GM19239 (cell line): ENCODE measurements at regions not wholly inside any gene's neighbourhood (a gene's known extent, or its start where the extent isn't known, plus 50 kb on each side); places are given as distances from the start of the nearest gene placed in this dataset.
A peak's percentile ranks its signal among the peaks of the same experiment; 100 is the strongest.
"Not testable (repeated sequence)": the region's sequence is repeated elsewhere in the genome, so short reads cannot be mapped to it uniquely, and the experiment has no call there.

Experiments used
- DNase-seq: peaks from one replicate; pipeline ENCODE4 v3.0.0; 2011; ENCODE audit warnings: low spot score; ENCODE audit not compliant: insufficient read length
- FAIRE-seq: peaks from 2 replicates; lab custom pipeline; 2011; peaks lifted over from hg19 to GRCh38; lab: Jason Lieb, UNC

GRCh38 chr2:241956521-241957110, 87.1 kb downstream of the RTP5 start:
- FAIRE-seq (no peak), DNase-seq (no peak)

- FAIRE-seq, result no peak
- DNase-seq, result no peak
Measured at GRCh38 chr2:241957276-241957675, 87.7 kb downstream of the RTP5 start.

GRCh38 chr2:241958818-241959545, 89.5 kb downstream of the RTP5 start:
- FAIRE-seq (no peak), DNase-seq (no peak)

GRCh38 chr2:241959751-241960269, 90.3 kb downstream of the RTP5 start:
- no peak for DNase-seq

GRCh38 chr2:241961454-241961853, 91.9 kb downstream of the RTP5 start:
- FAIRE-seq, result no peak
- no peak for DNase-seq

More at GRCh38 chr2:241959751-241960269, 90.3 kb downstream of the RTP5 start:
- FAIRE-seq, result no peak

DNA sequence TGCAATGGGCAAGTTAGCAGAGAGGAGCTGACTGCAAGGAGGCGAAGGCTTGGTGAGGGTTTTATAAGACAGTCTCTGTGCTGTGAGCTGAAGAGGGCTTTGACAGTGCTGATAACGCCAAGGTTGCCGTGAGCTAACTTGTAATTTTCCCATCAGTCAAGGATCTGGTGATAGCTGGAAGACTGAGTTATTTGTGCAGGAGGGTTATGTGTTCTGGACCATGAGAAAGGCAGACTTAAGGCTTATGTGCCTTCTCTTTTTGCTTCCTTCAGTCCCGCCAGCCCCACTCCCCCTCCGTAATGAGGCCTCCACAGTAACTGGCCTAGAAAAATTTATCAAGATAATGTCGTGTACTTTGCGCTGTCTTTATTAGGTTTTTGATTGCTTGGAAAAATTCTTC, 94.6 kb downstream of the RTP5 start:
- peak; percentile 4 for FAIRE-seq

DNA sequence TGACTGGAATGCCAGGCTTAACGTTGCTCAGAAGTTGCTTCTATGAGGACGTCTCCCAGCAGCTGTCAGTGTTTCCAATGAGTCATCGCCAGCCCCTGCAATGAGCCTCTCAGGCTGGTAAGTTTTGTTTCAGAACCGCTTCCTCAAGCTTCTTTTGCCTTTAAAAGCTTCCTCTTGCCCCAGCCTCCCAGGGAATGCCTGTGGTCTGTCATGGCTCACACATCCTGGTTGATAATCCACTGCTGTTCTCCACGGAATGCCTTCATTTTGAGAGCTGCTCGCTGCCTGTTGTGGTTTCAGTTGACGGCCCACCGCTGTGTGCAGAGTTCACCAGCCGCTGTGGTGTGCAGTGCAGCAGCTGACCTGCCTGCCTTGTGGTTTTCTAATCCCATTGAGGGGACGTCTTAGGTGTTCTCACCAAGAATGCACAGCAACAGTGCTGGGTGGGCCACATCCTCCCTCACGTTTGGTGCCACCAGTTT, 96.4 kb downstream of the RTP5 start:
- DNase-seq, result peak; percentile 63
- peak; percentile 94 for FAIRE-seq

More for the DNA sequence above, 94.6 kb downstream of the RTP5 start:
- no peak for DNase-seq

DNA sequence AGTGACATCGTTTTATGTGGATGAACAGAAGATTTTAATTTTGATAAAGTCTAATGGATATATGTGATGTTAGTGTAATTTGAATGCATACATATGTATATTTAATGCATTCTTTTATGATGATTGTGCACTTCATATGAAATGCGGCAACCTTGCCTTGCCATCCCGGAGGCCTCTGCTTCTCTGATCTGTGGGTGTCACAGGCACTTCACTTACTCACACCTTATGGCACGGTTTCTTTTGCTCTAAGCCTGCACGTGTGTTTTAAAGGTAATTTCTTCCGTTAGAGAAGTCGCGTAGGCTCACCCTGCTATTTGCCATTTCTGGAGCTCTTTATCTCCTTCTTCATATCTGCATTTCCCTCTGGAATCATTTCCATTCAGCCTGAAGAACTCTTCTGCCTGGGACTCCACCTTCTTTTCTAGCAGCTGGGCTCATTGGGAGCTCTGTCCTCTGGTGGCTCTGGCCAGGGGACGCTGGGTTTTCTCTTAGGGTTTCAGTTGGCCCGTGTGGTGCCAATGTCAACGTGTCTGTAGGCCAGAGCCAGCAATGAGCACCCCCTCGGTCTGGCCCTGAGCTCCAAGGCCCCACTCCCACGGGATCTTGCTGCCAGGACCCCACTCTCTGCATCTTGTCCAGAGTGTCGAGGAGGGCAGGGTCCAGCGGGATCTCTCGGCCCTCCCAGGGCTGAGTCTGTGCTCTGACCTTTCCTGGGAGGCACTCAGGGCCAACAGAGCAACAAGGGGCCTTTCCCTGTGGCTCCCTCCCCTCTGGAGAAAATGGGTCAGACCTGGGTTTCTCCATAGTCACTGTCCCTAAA, 97.3 kb downstream of the RTP5 start:
- FAIRE-seq, result peak; percentile 51
- no peak for DNase-seq

GRCh38 chr2:241967467-241968144, 98.1 kb downstream of the RTP5 start:
- no peak for FAIRE-seq
- no peak for DNase-seq

GRCh38 chr2:241968417-241968816, 98.9 kb downstream of the RTP5 start:
- no peak for FAIRE-seq
- no peak for DNase-seq

DNA sequence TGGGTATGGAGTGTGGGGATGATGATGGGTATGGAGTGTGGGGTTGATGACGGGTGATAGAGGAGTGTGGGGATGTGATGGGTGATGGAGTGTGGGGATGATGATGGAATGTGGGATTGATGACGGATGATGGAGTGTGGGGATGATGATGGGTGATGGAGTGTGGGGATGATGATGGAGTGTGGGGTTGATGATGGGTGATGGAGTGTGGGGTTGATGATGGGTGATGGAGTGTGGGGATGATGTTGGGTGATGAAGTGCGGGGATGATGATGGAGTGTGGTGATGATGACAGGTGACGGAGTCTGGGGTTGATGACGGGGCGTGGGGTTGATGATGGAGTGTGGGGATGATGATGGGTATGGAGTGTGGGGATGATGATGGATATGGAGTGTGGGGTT, 99.7 kb downstream of the RTP5 start:
- not testable (repeated sequence) for DNase-seq, FAIRE-seq

- no peak for DNase-seq
Measured at GRCh38 chr2:241970716-241971115, 101.2 kb downstream of the RTP5 start.

GRCh38 chr2:241974096-241974495, 104.6 kb downstream of the RTP5 start:
- FAIRE-seq, result no peak
- no peak for DNase-seq

More at GRCh38 chr2:241970716-241971115, 101.2 kb downstream of the RTP5 start:
- FAIRE-seq, result no peak

GRCh38 chr2:241974851-241975592, 105.5 kb downstream of the RTP5 start:
- no peak for FAIRE-seq
- no peak for DNase-seq

GRCh38 chr2:241975593-241976284, 106.2 kb downstream of the RTP5 start:
- no peak for DNase-seq
- no peak for FAIRE-seq

DNA sequence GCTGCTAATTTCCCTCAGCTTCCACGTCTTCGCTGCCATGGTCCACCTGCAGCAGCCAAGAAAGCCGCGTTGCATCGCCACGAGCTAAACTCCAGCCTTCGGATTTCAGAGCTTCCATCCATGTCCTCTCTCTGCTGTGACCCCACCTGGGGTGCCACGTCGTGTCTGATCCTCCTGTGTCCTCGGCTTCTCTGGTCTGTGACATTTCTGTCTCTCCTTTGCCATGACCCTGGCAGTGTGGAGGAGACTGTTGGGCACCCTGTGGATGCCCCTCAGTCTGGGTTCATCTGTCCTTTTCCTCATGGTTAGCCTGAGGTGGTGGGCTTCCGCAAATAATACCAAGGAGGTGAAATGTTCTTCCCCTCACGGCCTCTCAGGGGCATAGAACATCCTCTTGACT, 106.8 kb downstream of the RTP5 start:
- DNase-seq (no peak), FAIRE-seq (no peak)

- FAIRE-seq, result peak; percentile 53
- DNase-seq, result no peak
Measured at GRCh38 chr2:241977557-241978300, 108.2 kb downstream of the RTP5 start.

DNA sequence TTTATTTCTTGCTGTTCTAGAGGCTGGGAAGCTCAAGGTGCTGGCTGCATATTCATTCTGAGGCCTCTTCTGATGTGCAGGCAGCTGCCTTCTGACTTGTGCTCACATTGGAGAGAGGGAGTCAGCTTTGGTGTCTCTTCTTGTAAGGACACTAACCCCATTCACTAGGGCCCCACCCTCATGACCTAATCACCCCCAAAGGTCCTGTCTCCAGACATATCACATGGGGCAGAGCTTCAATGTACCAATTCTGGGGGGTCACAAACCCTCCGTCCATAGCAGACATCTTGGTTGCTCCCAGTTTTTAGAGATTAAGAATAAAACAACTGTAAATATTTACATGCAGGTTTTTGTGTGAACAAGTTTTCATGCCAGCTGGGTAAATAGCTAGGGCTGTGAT, 109.1 kb downstream of the RTP5 start:
- DNase-seq (no peak), FAIRE-seq (no peak)
